ENCODE measurements at regions not wholly inside any gene's neighbourhood (a gene's known extent, or its start where the extent isn't known, plus 50 kb on each side); places are given as distances from the start of the nearest gene placed in this dataset.

DNA sequence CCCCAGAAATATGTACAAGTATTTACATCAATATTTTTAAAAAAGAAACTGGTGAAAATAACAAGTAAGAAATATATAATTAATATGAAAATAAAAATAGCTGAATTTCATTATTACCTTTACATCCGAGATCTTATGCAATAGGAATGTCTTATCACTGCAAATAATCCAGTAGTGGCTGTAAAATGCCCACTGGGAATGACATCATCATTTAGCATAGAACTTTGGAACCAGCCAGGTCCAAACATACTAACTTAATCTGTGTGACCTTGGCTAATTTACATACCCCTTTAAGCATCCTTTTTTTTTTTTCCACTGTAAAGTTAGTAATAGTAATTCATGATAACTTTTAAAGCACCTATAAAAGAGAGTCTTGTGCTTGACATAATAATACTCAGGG is 611.7 kb downstream of the ZIC1 start:
- TF ChIP-seq, protein P1, sequence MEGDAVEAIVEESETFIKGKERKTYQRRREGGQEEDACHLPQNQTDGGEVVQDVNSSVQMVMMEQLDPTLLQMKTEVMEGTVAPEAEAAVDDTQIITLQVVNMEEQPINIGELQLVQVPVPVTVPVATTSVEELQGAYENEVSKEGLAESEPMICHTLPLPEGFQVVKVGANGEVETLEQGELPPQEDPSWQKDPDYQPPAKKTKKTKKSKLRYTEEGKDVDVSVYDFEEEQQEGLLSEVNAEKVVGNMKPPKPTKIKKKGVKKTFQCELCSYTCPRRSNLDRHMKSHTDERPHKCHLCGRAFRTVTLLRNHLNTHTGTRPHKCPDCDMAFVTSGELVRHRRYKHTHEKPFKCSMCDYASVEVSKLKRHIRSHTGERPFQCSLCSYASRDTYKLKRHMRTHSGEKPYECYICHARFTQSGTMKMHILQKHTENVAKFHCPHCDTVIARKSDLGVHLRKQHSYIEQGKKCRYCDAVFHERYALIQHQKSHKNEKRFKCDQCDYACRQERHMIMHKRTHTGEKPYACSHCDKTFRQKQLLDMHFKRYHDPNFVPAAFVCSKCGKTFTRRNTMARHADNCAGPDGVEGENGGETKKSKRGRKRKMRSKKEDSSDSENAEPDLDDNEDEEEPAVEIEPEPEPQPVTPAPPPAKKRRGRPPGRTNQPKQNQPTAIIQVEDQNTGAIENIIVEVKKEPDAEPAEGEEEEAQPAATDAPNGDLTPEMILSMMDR (IDR thresholded peaks at IDR 0.05; ENCODE audit: poor library complexity, severe bottlenecking): no peak
- TF ChIP-seq MXI1 (conservative IDR thresholded peaks at IDR 0.05; ENCODE audit: poor library complexity, severe bottlenecking) (no peak), EZH2 (IDR thresholded peaks at IDR 0.05; ENCODE audit: borderline replicate concordance, insufficient read depth, low read length, poor library complexity, severe bottlenecking) (no peak), TAF1 (IDR thresholded peaks at IDR 0.05; ENCODE audit: low read depth) (no peak), RAD21 (conservative IDR thresholded peaks at IDR 0.05) (no peak)
